Transverse colon (tissue), 4 donors: ENCODE measurements at regions not wholly inside any gene's neighbourhood (a gene's known extent, or its start where the extent isn't known, plus 50 kb on each side); places are given as distances from the start of the nearest gene placed in this dataset.
A peak's percentile ranks its signal among the peaks of the same experiment; 100 is the strongest.
"Not testable (repeated sequence)": the region's sequence is repeated elsewhere in the genome, so short reads cannot be mapped to it uniquely, and the experiment has no call there.

ENCODE experiments used
- DNase-seq: peaks from one replicate; pipeline ENCODE4 v3.0.0-alpha.2; 2019
- H3K27ac ChIP-seq, 4 donors: fragments of 200-600 bp; sonication (generic); 2 replicates each; pipeline ENCODE4 v1.5.1; 2016 to 2018; ENCODE audit warnings: inconsistent platforms in 4 of 4
- H3K27me3 ChIP-seq: fragments of 200-600 bp; sonication (generic); 2 replicates; pipeline ENCODE4 v1.5.1; 2017; ENCODE audit warnings: inconsistent platforms
- H3K36me3 ChIP-seq, 4 donors: fragments of 200-600 bp; sonication (generic); 2 replicates each; pipeline ENCODE4 v1.5.1; 2017 to 2019; ENCODE audit warnings: inconsistent platforms in 4 of 4
- H3K4me1 ChIP-seq, 4 donors: fragments of 200-600 bp; sonication (generic); 2 replicates each; pipeline ENCODE4 v1.5.1; 2017 to 2020; ENCODE audit warnings: inconsistent platforms in 4 of 4
- H3K4me3 ChIP-seq, 4 donors: fragments of 200-600 bp; sonication (generic); 1 replicate in 1 of 4; 2 replicates in 3 of 4; pipeline versions ENCODE4 v1.5.1 to v1.6.1; 2017 to 2019; ENCODE audit warnings: inconsistent platforms in 4 of 4
- H3K9me3 ChIP-seq, 2 donors: fragments of 200-600 bp; sonication (generic); 2 replicates each; pipeline ENCODE4 v1.5.1; 2017 to 2019; ENCODE audit warnings: inconsistent platforms in 2 of 2
- CTCF ChIP-seq, 5 experiments: fragments of 200-600 bp in 3 of 5; fragments of 450-650 bp in 2 of 5; sonication (generic) in 3 of 5; IDR thresholded peaks; 1 replicate in 2 of 5; 2 replicates in 3 of 5; pipeline ENCODE4 v1.5.1; 2016 to 2017; ENCODE audit warnings: antibody characterized with exemption in 5 of 5, inconsistent platforms in 3 of 5, mild to moderate bottlenecking in 2 of 5, moderate library complexity in 1 of 5
- EP300 ChIP-seq: sonication (generic); formaldehyde crosslinking; IDR thresholded peaks from one replicate; pipeline ENCODE4 v1.6.1; 2017; ENCODE audit warnings: antibody characterized with exemption, low read depth
- POLR2A ChIP-seq: fragments of 450-650 bp; IDR thresholded peaks from one replicate; pipeline ENCODE4 v1.6.1; 2016; ENCODE audit warnings: antibody characterized with exemption, mild to moderate bottlenecking, moderate library complexity
- POLR2AphosphoS5 ChIP-seq, 3 donors: sonication (generic); formaldehyde crosslinking; IDR thresholded peaks; one replicate each; pipeline ENCODE4 v1.6.1; 2016; ENCODE audit warnings: antibody characterized with exemption in 3 of 3
- WGBS, 2 donors: methylation state at CpG; one replicate each; pipeline ENCODE4 v1.1.5; 2018; ENCODE audit warnings: low coverage in 1 of 2; 5-methylcytosine and 5-hydroxymethylcytosine counted together
- in situ Hi-C, 4 donors: fragments of 200-750 bp; cut with MboI; loops; one replicate each; pipeline versions ENCODE4 v1.15.0 to v1.15.1; 2017; ENCODE audit warnings: low sequenced_read_pairs in 3 of 4, low pct_ligation_motif_present in 1 of 4, low pct_unique_long_range_greater_than_20kb in 1 of 4
- intact Hi-C: fragments of 100-400 bp; cut with DNase I; formaldehyde crosslinking; loops from one replicate; pipeline ENCODE4 v1.15.1; 2023; ENCODE audit warnings: low total_unique reads

GRCh38 chr19:28296506-28296905 is 916.4 kb downstream of the UQCRFS1 start:
- no peaks in the 10 kb centered on the region for H3K9me3 ChIP-seq
- no peaks in the 10 kb centered on the region for H3K36me3 ChIP-seq
- intact Hi-C loops (no loop called here), in situ Hi-C loops (no loop called here)
- no peak for DNase-seq
- 83 to 85% methylated on average over 2 to 4 of the region's 4 CpGs for WGBS, 2 donors
- no peak overlapping the region for H3K27ac ChIP-seq
- H3K4me3 ChIP-seq: no peak overlapping the region
- TF ChIP-seq EP300 (no peak), POLR2AphosphoS5 (IDR thresholded peaks at IDR 0.05) (no peak), POLR2A (no peak), CTCF (IDR thresholded peaks at IDR 0.05) (no peak)
- H3K27me3 ChIP-seq: no peaks in the 10 kb centered on the region
- H3K4me1 ChIP-seq: peaks cover 0 to 6% (median 2%) of the 10 kb centered on the region in 4 donors

- DNase-seq, H3K27ac ChIP-seq, H3K9me3 ChIP-seq, in situ Hi-C loops, H3K36me3 ChIP-seq, H3K4me3 ChIP-seq, H3K27me3 ChIP-seq: not testable (repeated sequence)
- 86 to 97% methylated on average over 1 of the region's 1 CpG for WGBS, 2 donors
- intact Hi-C loops: loop anchor here (1.0 kb wide), 1 partner anchor 39 kb away; no protein-coding TSS in a partner anchor
- peaks cover 0 to 10% (median 4%) of the 10 kb centered on the region in 4 donors for H3K4me1 ChIP-seq
Observed at GRCh38 chr19:28294975-28295374, 918.0 kb downstream of the UQCRFS1 start.

GRCh38 chr19:28294395-28294794 is 918.6 kb downstream of the UQCRFS1 start:
- intact Hi-C loops (no loop called here), in situ Hi-C loops (no loop called here)
- Histone ChIP-seq H3K27me3 (no peaks in the 10 kb centered on the region), H3K9me3 (no peaks in the 10 kb centered on the region), H3K4me3 (no peak overlapping the region), H3K4me1 (peaks cover 0 to 16% (median 6%) of the 10 kb centered on the region in 4 donors), H3K27ac (no peak overlapping the region), H3K36me3 (no peaks in the 10 kb centered on the region)
- TF ChIP-seq EP300: no peak
- no peak for TF ChIP-seq POLR2AphosphoS5 (IDR thresholded peaks at IDR 0.05)
- no peak for TF ChIP-seq POLR2A
- no peak for TF ChIP-seq CTCF (IDR thresholded peaks at IDR 0.05)
- peak; percentile 21 for DNase-seq
- WGBS, 2 donors: 54 to 64% methylated on average over 3 to 6 of the region's 6 CpGs

- Histone ChIP-seq H3K4me3 (no peak overlapping the region), H3K27me3 (no peaks in the 10 kb centered on the region), H3K9me3 (no peaks in the 10 kb centered on the region), H3K4me1 (peaks cover 0 to 23% (median 11%) of the 10 kb centered on the region in 4 donors), H3K36me3 (no peaks in the 10 kb centered on the region), H3K27ac (no peak overlapping the region)
- TF ChIP-seq EP300: no peak
- TF ChIP-seq CTCF (IDR thresholded peaks at IDR 0.05): no peak
- TF ChIP-seq POLR2AphosphoS5 (IDR thresholded peaks at IDR 0.05): no peak
- no peak for TF ChIP-seq POLR2A
- in situ Hi-C loops: no loop called here
- intact Hi-C loops: no loop called here
- WGBS, 2 donors: 87 to 95% methylated on average over 3 of the region's 3 CpGs
- no peak for DNase-seq
Observed at GRCh38 chr19:28293685-28294084, 919.3 kb downstream of the UQCRFS1 start.

GRCh38 chr19:28292822-28293500 is 920.0 kb downstream of the UQCRFS1 start:
- Histone ChIP-seq H3K36me3 (no peaks in the 10 kb centered on the region), H3K4me3 (no peak overlapping the region), H3K4me1 (peaks cover 0 to 28% (median 13%) of the 10 kb centered on the region in 4 donors), H3K9me3 (no peaks in the 10 kb centered on the region), H3K27ac (no peak overlapping the region), H3K27me3 (no peaks in the 10 kb centered on the region)
- no peak for DNase-seq
- intact Hi-C loops: no loop called here
- TF ChIP-seq CTCF (IDR thresholded peaks at IDR 0.05): no peak
- TF ChIP-seq EP300: no peak
- no peak for TF ChIP-seq POLR2A
- TF ChIP-seq POLR2AphosphoS5 (IDR thresholded peaks at IDR 0.05): no peak
- in situ Hi-C loops: no loop called here
- WGBS, 2 donors: 46% methylated on average over 10 of the region's 10 CpGs; no CpG with 5 or more reads in 1 of the 2 donors
